ENCODE measurements at regions not wholly inside any gene's neighbourhood (a gene's known extent, or its start where the extent isn't known, plus 50 kb on each side); places are given as distances from the start of the nearest gene placed in this dataset.

DNA sequence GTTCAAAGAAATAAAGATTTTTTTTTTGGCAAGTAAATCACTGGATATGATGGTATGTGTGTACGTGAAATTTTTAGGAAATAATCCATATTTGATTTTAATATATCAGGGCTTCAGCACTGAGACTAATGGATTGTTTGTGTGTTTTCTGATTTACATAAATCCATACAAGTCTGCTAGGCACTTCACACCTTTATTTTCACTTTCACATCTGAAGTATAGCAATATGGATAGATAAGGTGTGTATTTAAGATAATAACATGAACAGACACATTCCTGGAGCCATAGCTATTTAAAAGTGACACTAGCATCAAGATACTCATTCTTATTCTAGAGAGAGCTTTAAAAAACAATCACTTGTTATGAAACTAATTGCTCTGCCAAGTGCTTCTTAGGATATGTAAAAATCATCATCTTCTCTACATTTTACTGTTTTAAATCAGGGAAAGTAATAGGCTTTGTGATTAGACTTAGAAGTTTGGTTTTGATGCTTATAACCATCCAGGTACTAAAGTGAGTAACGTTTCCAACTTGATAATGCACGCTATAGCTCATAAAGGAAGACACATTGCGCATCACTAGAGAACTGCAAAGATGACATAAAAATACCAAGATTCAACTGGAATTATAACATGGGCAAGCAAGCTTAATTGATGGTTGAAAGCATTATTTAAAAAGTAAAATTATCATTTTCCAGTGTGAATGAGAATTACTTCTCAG, 208.9 kb downstream of the ZEB2 start:
- Histone ChIP-seq H3K4me1 (no peaks in the 10 kb centered on the region), H3K4me3 (no peak overlapping the region), H3K27ac (no peak overlapping the region), H3K9me3 (peaks cover 0 to 8% (median 0%) of the 10 kb centered on the region in 4 donors), H3K27me3 (no peaks in the 10 kb centered on the region), H3K36me3 (no peaks in the 10 kb centered on the region)
- ATAC-seq (ENCODE audit: low FRiP score in 2 of 2) (no peak), DNase-seq (no peak)
- TF ChIP-seq, protein P1, sequence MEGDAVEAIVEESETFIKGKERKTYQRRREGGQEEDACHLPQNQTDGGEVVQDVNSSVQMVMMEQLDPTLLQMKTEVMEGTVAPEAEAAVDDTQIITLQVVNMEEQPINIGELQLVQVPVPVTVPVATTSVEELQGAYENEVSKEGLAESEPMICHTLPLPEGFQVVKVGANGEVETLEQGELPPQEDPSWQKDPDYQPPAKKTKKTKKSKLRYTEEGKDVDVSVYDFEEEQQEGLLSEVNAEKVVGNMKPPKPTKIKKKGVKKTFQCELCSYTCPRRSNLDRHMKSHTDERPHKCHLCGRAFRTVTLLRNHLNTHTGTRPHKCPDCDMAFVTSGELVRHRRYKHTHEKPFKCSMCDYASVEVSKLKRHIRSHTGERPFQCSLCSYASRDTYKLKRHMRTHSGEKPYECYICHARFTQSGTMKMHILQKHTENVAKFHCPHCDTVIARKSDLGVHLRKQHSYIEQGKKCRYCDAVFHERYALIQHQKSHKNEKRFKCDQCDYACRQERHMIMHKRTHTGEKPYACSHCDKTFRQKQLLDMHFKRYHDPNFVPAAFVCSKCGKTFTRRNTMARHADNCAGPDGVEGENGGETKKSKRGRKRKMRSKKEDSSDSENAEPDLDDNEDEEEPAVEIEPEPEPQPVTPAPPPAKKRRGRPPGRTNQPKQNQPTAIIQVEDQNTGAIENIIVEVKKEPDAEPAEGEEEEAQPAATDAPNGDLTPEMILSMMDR (IDR thresholded peaks at IDR 0.05) = no peak
- TF ChIP-seq POLR2A (IDR thresholded peaks at IDR 0.05) = no peak
- WGBS, 2 donors = 88 to 98% methylated on average over 4 of the region's 4 CpGs

DNA sequence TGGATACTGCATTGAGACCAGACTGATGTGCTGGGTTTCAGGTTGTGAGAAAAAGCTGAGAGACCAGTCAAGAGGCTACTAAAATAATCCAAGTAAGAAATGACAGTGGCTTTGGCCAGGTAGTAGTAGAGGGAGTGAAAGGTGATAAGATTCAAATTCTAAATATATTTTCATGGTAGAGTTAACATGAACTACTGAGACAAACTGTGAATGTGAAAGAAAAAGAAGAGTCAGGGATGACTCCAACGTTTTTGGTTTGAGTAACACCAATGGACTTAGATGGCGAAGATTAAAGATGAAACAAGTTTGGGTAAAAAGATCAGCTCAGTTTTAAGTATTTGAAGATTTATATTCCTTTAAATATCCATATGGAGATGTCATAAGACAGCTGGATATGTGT, 209.4 kb downstream of the ZEB2 start:
- Histone ChIP-seq H3K36me3 (no peaks in the 10 kb centered on the region), H3K4me1 (no peaks in the 10 kb centered on the region), H3K9me3 (peaks cover 0 to 11% (median 0%) of the 10 kb centered on the region in 4 donors), H3K27ac (no peak overlapping the region), H3K4me3 (no peak overlapping the region), H3K27me3 (no peaks in the 10 kb centered on the region)
- ATAC-seq (ENCODE audit: low FRiP score in 2 of 2) (no peak), DNase-seq (no peak)
- TF ChIP-seq, protein P1 (IDR thresholded peaks at IDR 0.05) = no peak
- WGBS, 2 donors = 72 to 86% methylated on average over 2 of the region's 2 CpGs

DNA sequence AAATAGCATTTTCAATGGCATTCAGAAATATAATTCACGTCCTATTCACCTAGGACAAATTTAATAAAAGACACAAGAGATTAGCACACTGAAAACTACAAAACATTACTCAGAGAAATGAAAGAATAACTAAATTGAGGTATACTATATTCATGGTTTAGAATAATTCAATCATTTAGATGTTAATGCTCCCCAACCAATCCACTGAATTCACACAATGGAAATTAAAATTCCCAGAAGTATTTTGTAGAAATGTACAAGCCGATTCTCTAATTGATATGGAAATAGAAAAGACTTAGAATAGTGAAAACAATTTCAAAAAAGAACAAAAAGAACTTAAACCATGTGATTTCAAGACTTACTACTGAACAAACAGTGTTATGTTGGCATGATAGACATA, 212.2 kb downstream of the ZEB2 start:
- H3K27ac ChIP-seq = no peak overlapping the region
- no peak for ATAC-seq (ENCODE audit: low FRiP score in 2 of 2)
- peaks cover 0 to 7% (median 0%) of the 10 kb centered on the region in 4 donors for H3K9me3 ChIP-seq
- no peaks in the 10 kb centered on the region for H3K4me1 ChIP-seq
- DNase-seq = no peak
- H3K36me3 ChIP-seq = no peaks in the 10 kb centered on the region
- 96 to 98% methylated on average over 2 of the region's 2 CpGs for WGBS, 2 donors
- H3K4me3 ChIP-seq = no peak overlapping the region
- no peaks in the 10 kb centered on the region for H3K27me3 ChIP-seq
- TF ChIP-seq POLR2A (IDR thresholded peaks at IDR 0.05) (no peak), POLR2AphosphoS5 (IDR thresholded peaks at IDR 0.05) (no peak)
- TF ChIP-seq, protein P1 (IDR thresholded peaks at IDR 0.05) = no peak

DNA sequence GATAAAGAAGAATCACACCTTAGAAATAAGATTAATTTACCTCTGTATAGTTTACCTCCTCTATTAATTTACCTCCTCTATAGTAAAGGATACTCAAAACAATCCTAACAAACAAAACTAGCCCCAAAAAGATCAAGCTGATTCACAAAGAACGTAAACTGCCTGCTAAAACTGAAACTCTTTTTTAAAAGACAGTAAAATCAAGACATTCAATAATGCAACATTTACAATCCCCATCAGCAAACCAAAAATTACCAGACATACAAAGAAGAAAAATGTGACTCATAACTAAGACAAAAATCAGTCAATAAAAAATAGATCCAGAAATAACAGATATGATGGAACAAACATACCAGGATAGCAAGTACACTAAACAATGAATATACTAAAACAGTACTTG, 215.7 kb downstream of the ZEB2 start:
- Histone ChIP-seq H3K27me3 (no peaks in the 10 kb centered on the region), H3K36me3 (no peaks in the 10 kb centered on the region), H3K4me3 (no peak overlapping the region), H3K9me3 (peaks cover 0 to 3% (median 0%) of the 10 kb centered on the region in 4 donors), H3K27ac (no peak overlapping the region), H3K4me1 (no peaks in the 10 kb centered on the region)
- WGBS, 2 donors = 89 to 92% methylated on average over 1 of the region's 1 CpG
- DNase-seq (no peak), ATAC-seq (ENCODE audit: low FRiP score in 2 of 2) (no peak)
- TF ChIP-seq, protein P1 (IDR thresholded peaks at IDR 0.05) = no peak
- no peak for TF ChIP-seq POLR2A (IDR thresholded peaks at IDR 0.05)
- no peak for TF ChIP-seq POLR2AphosphoS5 (IDR thresholded peaks at IDR 0.05)
- no peak for TF ChIP-seq EP300 (IDR thresholded peaks at IDR 0.05)

DNA sequence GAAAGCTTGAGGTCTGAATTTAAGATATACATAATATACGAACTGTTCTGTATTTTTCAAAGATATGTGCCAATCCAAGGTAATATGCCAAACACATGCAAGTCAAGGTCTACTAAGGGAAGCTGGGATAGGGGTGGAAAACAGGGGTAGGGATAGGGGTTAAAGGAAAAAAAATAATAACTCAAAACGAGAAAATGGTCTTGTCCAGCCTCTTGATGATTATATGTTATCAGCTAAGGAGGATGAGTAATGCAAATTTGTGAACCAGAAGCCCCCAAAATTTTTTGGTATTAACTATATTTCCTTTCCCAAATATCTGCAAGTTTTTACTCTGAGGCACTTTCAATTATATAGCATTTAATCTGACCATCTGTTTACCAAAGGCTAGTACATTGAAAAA, 219.3 kb downstream of the ZEB2 start:
- no peak for TF ChIP-seq POLR2A (IDR thresholded peaks at IDR 0.05)
- TF ChIP-seq, protein P1 (IDR thresholded peaks at IDR 0.05) = no peak
- no peak for TF ChIP-seq EP300 (IDR thresholded peaks at IDR 0.05)
- TF ChIP-seq POLR2AphosphoS5 (IDR thresholded peaks at IDR 0.05) = no peak
- H3K36me3 ChIP-seq = no peaks in the 10 kb centered on the region
- ATAC-seq (ENCODE audit: low FRiP score in 2 of 2) (no peak), DNase-seq (no peak)
- H3K27ac ChIP-seq = no peak overlapping the region
- no peaks in the 10 kb centered on the region for H3K4me1 ChIP-seq
- H3K27me3 ChIP-seq = no peaks in the 10 kb centered on the region
- no peak overlapping the region for H3K4me3 ChIP-seq
- 88% methylated on average over 2 of the region's 2 CpGs for WGBS, 2 donors
- no peaks in the 10 kb centered on the region for H3K9me3 ChIP-seq

Measured in upper lobe of left lung (tissue), 6 donors.